Keratinocyte (primary cell): ENCODE measurements at regions not wholly inside any gene's neighbourhood (a gene's known extent, or its start where the extent isn't known, plus 50 kb on each side); places are given as distances from the start of the nearest gene placed in this dataset.

Source experiments
- EZH2 ChIP-seq: IDR thresholded peaks from one replicate; pipeline ENCODE4 v1.6.1; 2012; ENCODE audit warnings: inconsistent platforms, mild to moderate bottlenecking, low read length, moderate library complexity
- TF ChIP-seq, protein P1 (sequence below), 3 experiments: IDR thresholded peaks in 1 of 3; conservative IDR thresholded peaks in 1 of 3; optimal IDR thresholded peaks in 1 of 3; 2 replicates in 2 of 3; 3 replicates in 1 of 3; pipeline versions ENCODE3 to v1.5.1; 2011; ENCODE audit warnings: low read length in 3 of 3, mild to moderate bottlenecking in 3 of 3, moderate library complexity in 2 of 3, control low read depth in 1 of 3, inconsistent platforms in 1 of 3; ENCODE audit not compliant: insufficient read depth in 2 of 3; ENCODE audit errors: extremely low read depth in 1 of 3

DNA sequence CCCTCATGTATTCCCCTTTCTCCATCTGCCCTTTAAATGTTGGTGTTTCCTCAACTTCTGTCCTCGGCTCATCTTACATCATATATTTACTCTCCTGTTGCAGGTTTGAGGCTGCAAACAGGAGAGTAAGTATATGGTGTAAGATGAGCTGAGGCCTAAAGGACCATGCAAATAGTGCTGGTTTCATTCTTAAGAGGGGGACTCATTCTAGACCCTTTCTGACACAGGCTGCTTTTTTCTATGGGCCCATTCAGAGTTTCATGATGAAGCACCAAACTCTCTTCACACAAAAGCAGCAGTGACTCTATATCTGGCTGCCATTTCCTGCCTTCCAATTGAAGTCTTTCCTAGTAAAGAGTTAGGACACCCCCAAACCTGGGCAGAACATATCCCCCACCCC, 218.5 kb downstream of the PHLDA1 start:
- TF ChIP-seq, protein P1, sequence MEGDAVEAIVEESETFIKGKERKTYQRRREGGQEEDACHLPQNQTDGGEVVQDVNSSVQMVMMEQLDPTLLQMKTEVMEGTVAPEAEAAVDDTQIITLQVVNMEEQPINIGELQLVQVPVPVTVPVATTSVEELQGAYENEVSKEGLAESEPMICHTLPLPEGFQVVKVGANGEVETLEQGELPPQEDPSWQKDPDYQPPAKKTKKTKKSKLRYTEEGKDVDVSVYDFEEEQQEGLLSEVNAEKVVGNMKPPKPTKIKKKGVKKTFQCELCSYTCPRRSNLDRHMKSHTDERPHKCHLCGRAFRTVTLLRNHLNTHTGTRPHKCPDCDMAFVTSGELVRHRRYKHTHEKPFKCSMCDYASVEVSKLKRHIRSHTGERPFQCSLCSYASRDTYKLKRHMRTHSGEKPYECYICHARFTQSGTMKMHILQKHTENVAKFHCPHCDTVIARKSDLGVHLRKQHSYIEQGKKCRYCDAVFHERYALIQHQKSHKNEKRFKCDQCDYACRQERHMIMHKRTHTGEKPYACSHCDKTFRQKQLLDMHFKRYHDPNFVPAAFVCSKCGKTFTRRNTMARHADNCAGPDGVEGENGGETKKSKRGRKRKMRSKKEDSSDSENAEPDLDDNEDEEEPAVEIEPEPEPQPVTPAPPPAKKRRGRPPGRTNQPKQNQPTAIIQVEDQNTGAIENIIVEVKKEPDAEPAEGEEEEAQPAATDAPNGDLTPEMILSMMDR (optimal IDR thresholded peaks at IDR 0.05 in 1 of 3, IDR thresholded peaks at IDR 0.05 in 1 of 3, conservative IDR thresholded peaks at IDR 0.05 in 1 of 3; ENCODE audit: extremely low read depth in 1 of 3, insufficient read depth in 2 of 3, low read length in 3 of 3), result no peak
- no peak for TF ChIP-seq EZH2
